ENCODE measurements at regions not wholly inside any gene's neighbourhood (a gene's known extent, or its start where the extent isn't known, plus 50 kb on each side); places are given as distances from the start of the nearest gene placed in this dataset.

GRCh38 chr22:19625331-19626041 lies 88.8 kb upstream of the SEPTIN5 start:
- no peak for TF ChIP-seq CTCF (IDR thresholded peaks at IDR 0.05 in 8 of 11, conservative IDR thresholded peaks at IDR 0.05 in 3 of 11)
- no peak for TF ChIP-seq POLR2A (IDR thresholded peaks at IDR 0.05)
- no peak for TF ChIP-seq POLR2AphosphoS5 (IDR thresholded peaks at IDR 0.05)
